GM23338 (cell line): ENCODE measurements at regions not wholly inside any gene's neighbourhood (a gene's known extent, or its start where the extent isn't known, plus 50 kb on each side); places are given as distances from the start of the nearest gene placed in this dataset.

Source experiments
- ATAC-seq: fragments of 200-7000 bp; cut with Tn5 transposase; 3 replicates; pipeline ENCODE4 v1.9.1; 2020
- DNase-seq: peaks from one replicate; pipeline ENCODE4 v3.0.0-alpha.2; 2015; ENCODE audit warnings: low spot score
- H2AFZ ChIP-seq: fragments of 200-600 bp; sonication (generic); 2 replicates; pipeline ENCODE4 v1.8.0; 2016; ENCODE audit warnings: antibody characterized with exemption, mild to moderate bottlenecking, moderate library complexity
- H3F3A ChIP-seq: fragments of 200-600 bp; sonication (generic); replicated peaks from 2 replicates; pipeline ENCODE4 v1.8.0; 2017; ENCODE audit warnings: antibody characterized with exemption, mixed run types, low read depth
- H3K27ac ChIP-seq: fragments of 200-600 bp; sonication (generic); 2 replicates; pipeline ENCODE4 v1.6.1; 2016; ENCODE audit warnings: low read depth
- H3K27me3 ChIP-seq: fragments of 200-600 bp; sonication (generic); 2 replicates; pipeline ENCODE4 v1.8.0; 2016; ENCODE audit warnings: mild to moderate bottlenecking, mixed run types, moderate library complexity; ENCODE audit not compliant: insufficient read depth
- H3K36me3 ChIP-seq: fragments of 200-600 bp; sonication (generic); 2 replicates; pipeline ENCODE4 v1.8.0; 2016; ENCODE audit warnings: mild to moderate bottlenecking; ENCODE audit not compliant: insufficient read depth
- H3K4me1 ChIP-seq: fragments of 200-600 bp; sonication (generic); 2 replicates; pipeline ENCODE4 v1.8.0; 2016; ENCODE audit warnings: mild to moderate bottlenecking, moderate library complexity; ENCODE audit not compliant: insufficient read depth
- H3K4me2 ChIP-seq: fragments of 200-600 bp; sonication (generic); 2 replicates; pipeline ENCODE4 v1.7.1; 2017; ENCODE audit warnings: mixed run types
- H3K4me3 ChIP-seq: fragments of 200-600 bp; sonication (generic); 2 replicates; pipeline ENCODE4 v1.6.1; 2016; ENCODE audit warnings: mixed run types
- H3K79me2 ChIP-seq: fragments of 200-600 bp; sonication (generic); replicated peaks from 2 replicates; pipeline ENCODE4 v1.8.0; 2017; ENCODE audit warnings: mild to moderate bottlenecking; ENCODE audit not compliant: insufficient read depth
- H3K9me2 ChIP-seq: fragments of 200-600 bp; sonication (generic); 2 replicates; pipeline ENCODE4 v1.8.0; 2017; ENCODE audit not compliant: insufficient read depth
- H4K20me1 ChIP-seq: fragments of 200-600 bp; sonication (generic); replicated peaks from 2 replicates; pipeline ENCODE4 v1.8.0; 2017; ENCODE audit warnings: mild to moderate bottlenecking; ENCODE audit not compliant: insufficient read depth
- H3K27ac Mint-ChIP-seq: 2 replicates; pipeline ENCODE4 v1.8.0; 2020; ENCODE audit warnings: inconsistent platforms, mild to moderate bottlenecking, moderate library complexity, mixed read lengths
- H3K27me3 Mint-ChIP-seq: 3 replicates; pipeline ENCODE4 v1.8.0; 2022; ENCODE audit warnings: low read depth, mild to moderate bottlenecking, moderate library complexity, mixed read lengths, inconsistent platforms; ENCODE audit not compliant: insufficient read depth, poor library complexity
- H3K36me3 Mint-ChIP-seq: 3 replicates; pipeline ENCODE4 v1.8.0; 2021; ENCODE audit warnings: low read depth, mild to moderate bottlenecking, inconsistent platforms, moderate library complexity, mixed read lengths
- H3K4me1 Mint-ChIP-seq: 3 replicates; pipeline ENCODE4 v1.8.0; 2020; ENCODE audit warnings: mild to moderate bottlenecking, inconsistent platforms, mixed read lengths
- H3K4me3 Mint-ChIP-seq: 3 replicates; pipeline ENCODE4 v1.8.0; 2021; ENCODE audit warnings: moderate library complexity, mild to moderate bottlenecking, inconsistent platforms, mixed read lengths
- H3K9me3 Mint-ChIP-seq: 3 replicates; pipeline ENCODE4 v1.8.0; 2020; ENCODE audit warnings: moderate library complexity, mild to moderate bottlenecking, inconsistent platforms, mixed read lengths
- CREB1 ChIP-seq: fragments of 250-450 bp; sonication (Bioruptor Pico); IDR thresholded peaks from 2 replicates; pipeline ENCODE4 v1.5.0; 2020; ENCODE audit warnings: low read depth, mild to moderate bottlenecking, moderate library complexity
- CTCF ChIP-seq, 2 experiments: fragments of 200-600 bp in 1 of 2; sonication (generic) in 1 of 2; conservative IDR thresholded peaks; 2 replicates each; pipeline versions ENCODE4 v1.5.1 to v1.6.1; 2016 to 2017; ENCODE audit warnings: antibody characterized with exemption in 2 of 2, low read depth in 2 of 2, mild to moderate bottlenecking in 2 of 2, moderate library complexity in 1 of 2
- ETS1 ChIP-seq: IDR thresholded peaks from 2 replicates; pipeline ENCODE4 v1.6.1; 2016; ENCODE audit warnings: antibody characterized with exemption
- EZH2 ChIP-seq: fragments of 200-600 bp; sonication (generic); IDR thresholded peaks from one replicate; pipeline ENCODE4 v1.8.0; 2017; ENCODE audit warnings: antibody characterized with exemption, mild to moderate bottlenecking, low read depth; ENCODE audit not compliant: unreplicated experiment
- EZH2phosphoT487 ChIP-seq: fragments of 200-600 bp; sonication (generic); IDR thresholded peaks from one replicate; pipeline ENCODE4 v1.8.1; 2018; ENCODE audit warnings: antibody characterized with exemption; ENCODE audit not compliant: unreplicated experiment
- JUNB ChIP-seq: IDR thresholded peaks from one replicate; pipeline ENCODE4 v1.6.1; 2016; ENCODE audit warnings: antibody characterized with exemption; ENCODE audit not compliant: unreplicated experiment
- NANOG ChIP-seq: IDR thresholded peaks from 2 replicates; pipeline ENCODE4 v1.6.1; 2016; ENCODE audit warnings: antibody characterized with exemption, borderline replicate concordance
- STAT1 ChIP-seq: IDR thresholded peaks from one replicate; pipeline ENCODE4 v1.6.1; 2016; ENCODE audit warnings: antibody characterized with exemption; ENCODE audit not compliant: unreplicated experiment
- ZNF114 ChIP-seq: fragments of 250-450 bp; sonication (Bioruptor Pico); IDR thresholded peaks from 2 replicates; pipeline ENCODE4 v1.5.0; 2020; ENCODE audit warnings: mild to moderate bottlenecking, moderate library complexity
- ZNF331 ChIP-seq: fragments of 250-450 bp; sonication (Bioruptor Pico); IDR thresholded peaks from 2 replicates; pipeline ENCODE4 v1.5.0; 2020; ENCODE audit warnings: low read depth, mild to moderate bottlenecking, moderate library complexity
- ZNF462 ChIP-seq: fragments of 250-450 bp; sonication (Bioruptor Pico); IDR thresholded peaks from 2 replicates; pipeline ENCODE4 v1.5.0; 2020; ENCODE audit warnings: mild to moderate bottlenecking, moderate library complexity

- Histone ChIP-seq H3K27ac (no peak overlapping the region), H3K27me3 (no peaks in the 10 kb centered on the region), H3K9me2 (0 out of 2 replicates have a peak, but pooled peaks cover 4% of the 10 kb centered on the region), H3K4me1 (no peaks in the 10 kb centered on the region), H3F3A (no peaks in the 10 kb centered on the region), H2AFZ (no peak overlapping the region), H3K4me3 (no peak overlapping the region), H3K4me2 (no peak overlapping the region), H3K36me3 (no peaks in the 10 kb centered on the region), H4K20me1 (no peaks in the 10 kb centered on the region), H3K79me2 (no peaks in the 10 kb centered on the region)
- ATAC-seq, result no peak
- no peak overlapping the region for H3K4me3 Mint-ChIP-seq
- H3K27ac Mint-ChIP-seq, result no peak overlapping the region
- H3K27me3 Mint-ChIP-seq, result no peaks in the 10 kb centered on the region
- no peak for DNase-seq
- H3K9me3 Mint-ChIP-seq, result no peaks in the 10 kb centered on the region; the same call in 2 of the 3 replicates
- TF ChIP-seq EZH2 (no peak), ZNF462 (CRISPR knock-in tag) (no peak), ZNF114 (CRISPR knock-in tag) (no peak), CTCF (conservative IDR thresholded peaks at IDR 0.05; ENCODE audit: low read depth in 2 of 2) (no peak), ZNF331 (no peak), NANOG (no peak), JUNB (no peak), STAT1 (no peak), CREB1 (no peak), EZH2phosphoT487 (no peak), ETS1 (no peak)
- H3K4me1 Mint-ChIP-seq, result no peaks in the 10 kb centered on the region
- no peaks in the 10 kb centered on the region for H3K36me3 Mint-ChIP-seq
These were observed 408.3 kb upstream of the MAF start for GRCh38 chr16:80008857-80009256.
